GM13976 (cell line): ENCODE measurements at regions not wholly inside any gene's neighbourhood (a gene's known extent, or its start where the extent isn't known, plus 50 kb on each side); places are given as distances from the start of the nearest gene placed in this dataset.

ENCODE experiments used
- DNase-seq: peaks from one replicate; pipeline ENCODE4 v3.0.0; 2012; ENCODE audit warnings: low spot score
- CTCF ChIP-seq: IDR thresholded peaks from 2 replicates; pipeline ENCODE4 v1.5.1; 2012; ENCODE audit warnings: borderline replicate concordance, mild to moderate bottlenecking; ENCODE audit not compliant: insufficient read depth; ENCODE audit errors: extremely low read depth, missing control alignments, control extremely low read depth
- in situ Hi-C: fragments of 300-500 bp; cut with MboI; formaldehyde crosslinking; loops from one replicate; pipeline ENCODE4 v1.12.0; 2022; ENCODE audit warnings: low sequenced_read_pairs, mixed read lengths, inconsistent platforms; ENCODE audit not compliant: unreplicated experiment

- in situ Hi-C loops: no loop called here
- peak; percentile 36 for DNase-seq
- no peak for TF ChIP-seq CTCF
Observed at GRCh38 chr1:182170891-182171461, 109.5 kb upstream of the ZNF648 start.

GRCh38 chr1:182169203-182169602 lies 107.7 kb upstream of the ZNF648 start:
- in situ Hi-C loops: no loop called here
- no peak for TF ChIP-seq CTCF
- DNase-seq: no peak

- in situ Hi-C loops: no loop called here
- TF ChIP-seq CTCF: no peak
- DNase-seq: no peak
Observed at GRCh38 chr1:182166750-182167149, 105.2 kb upstream of the ZNF648 start.

- in situ Hi-C loops: no loop called here
- no peak for TF ChIP-seq CTCF
- DNase-seq: no peak
Observed at GRCh38 chr1:182166321-182166720, 104.8 kb upstream of the ZNF648 start.

GRCh38 chr1:182164273-182164672 lies 102.8 kb upstream of the ZNF648 start:
- no peak for TF ChIP-seq CTCF
- in situ Hi-C loops: no loop called here
- no peak for DNase-seq

GRCh38 chr1:182163821-182164223 lies 102.3 kb upstream of the ZNF648 start:
- in situ Hi-C loops: no loop called here
- DNase-seq: no peak
- TF ChIP-seq CTCF: no peak
